Cardiac muscle cell (in vitro differentiated cells and primary cell): ENCODE measurements at regions not wholly inside any gene's neighbourhood (a gene's known extent, or its start where the extent isn't known, plus 50 kb on each side); places are given as distances from the start of the nearest gene placed in this dataset.

Source experiments
- DNase-seq, 2 donors: peaks; one replicate each; pipeline versions ENCODE4 v3.0.0 to v3.0.0-alpha.2; 2010 to 2017; ENCODE audit warnings: low read depth in 1 of 2, low spot score in 1 of 2
- H3K27ac ChIP-seq: fragments of 200-600 bp; sonication (generic); 2 replicates; pipeline ENCODE4 v1.5.1; 2016
- H3K27me3 ChIP-seq: fragments of 200-600 bp; sonication (generic); 2 replicates; pipeline ENCODE4 v1.6.0; 2016; ENCODE audit warnings: control low read depth
- H3K36me3 ChIP-seq: fragments of 200-600 bp; sonication (generic); 2 replicates; pipeline ENCODE4 v1.5.1; 2016; ENCODE audit warnings: control low read depth
- H3K4me1 ChIP-seq: fragments of 200-600 bp; sonication (generic); 2 replicates; pipeline ENCODE4 v1.8.1; 2017; ENCODE audit warnings: low read depth, mild to moderate bottlenecking, mixed run types
- H3K4me3 ChIP-seq: fragments of 200-600 bp; sonication (generic); 2 replicates; pipeline ENCODE4 v1.5.1; 2016; ENCODE audit warnings: mild to moderate bottlenecking
- H3K9me3 ChIP-seq: fragments of 200-600 bp; sonication (generic); 2 replicates; pipeline ENCODE4 v1.5.1; 2017; ENCODE audit warnings: low read depth, mild to moderate bottlenecking, control low read depth
- TF ChIP-seq, protein P1 (sequence below): IDR thresholded peaks from 2 replicates; pipeline ENCODE4 v1.5.1; 2012; ENCODE audit warnings: low read depth, mild to moderate bottlenecking, low read length

DNA sequence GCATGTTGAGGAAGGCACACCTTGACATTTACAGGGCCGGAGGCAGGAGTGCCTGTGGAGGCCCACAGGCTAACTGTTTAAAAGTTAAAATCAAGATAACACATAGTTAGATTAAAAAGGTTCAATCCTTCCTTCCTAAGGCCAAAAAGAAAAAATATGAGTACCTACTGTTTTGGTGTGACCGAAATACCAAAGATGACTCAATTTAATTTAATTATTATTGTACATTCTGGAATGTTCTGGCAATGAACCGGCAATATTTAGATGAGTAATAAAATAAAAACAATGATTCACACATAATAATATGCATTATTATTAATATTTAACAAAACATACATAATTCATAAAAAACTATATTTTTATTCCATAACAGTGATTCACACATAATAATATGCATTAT is 136.8 kb upstream of the NTF3 start:
- H3K27me3 ChIP-seq: no peaks in the 10 kb centered on the region
- TF ChIP-seq, protein P1, sequence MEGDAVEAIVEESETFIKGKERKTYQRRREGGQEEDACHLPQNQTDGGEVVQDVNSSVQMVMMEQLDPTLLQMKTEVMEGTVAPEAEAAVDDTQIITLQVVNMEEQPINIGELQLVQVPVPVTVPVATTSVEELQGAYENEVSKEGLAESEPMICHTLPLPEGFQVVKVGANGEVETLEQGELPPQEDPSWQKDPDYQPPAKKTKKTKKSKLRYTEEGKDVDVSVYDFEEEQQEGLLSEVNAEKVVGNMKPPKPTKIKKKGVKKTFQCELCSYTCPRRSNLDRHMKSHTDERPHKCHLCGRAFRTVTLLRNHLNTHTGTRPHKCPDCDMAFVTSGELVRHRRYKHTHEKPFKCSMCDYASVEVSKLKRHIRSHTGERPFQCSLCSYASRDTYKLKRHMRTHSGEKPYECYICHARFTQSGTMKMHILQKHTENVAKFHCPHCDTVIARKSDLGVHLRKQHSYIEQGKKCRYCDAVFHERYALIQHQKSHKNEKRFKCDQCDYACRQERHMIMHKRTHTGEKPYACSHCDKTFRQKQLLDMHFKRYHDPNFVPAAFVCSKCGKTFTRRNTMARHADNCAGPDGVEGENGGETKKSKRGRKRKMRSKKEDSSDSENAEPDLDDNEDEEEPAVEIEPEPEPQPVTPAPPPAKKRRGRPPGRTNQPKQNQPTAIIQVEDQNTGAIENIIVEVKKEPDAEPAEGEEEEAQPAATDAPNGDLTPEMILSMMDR: no peak
- H3K4me1 ChIP-seq: no peaks in the 10 kb centered on the region
- DNase-seq: no peak
- no peaks in the 10 kb centered on the region for H3K9me3 ChIP-seq
- no peak overlapping the region for H3K4me3 ChIP-seq
- no peak overlapping the region for H3K27ac ChIP-seq
- H3K36me3 ChIP-seq: no peaks in the 10 kb centered on the region

GRCh38 chr12:5295996-5296395 is 135.9 kb upstream of the NTF3 start:
- no peak overlapping the region for H3K4me3 ChIP-seq
- DNase-seq: no peak
- no peaks in the 10 kb centered on the region for H3K36me3 ChIP-seq
- no peaks in the 10 kb centered on the region for H3K9me3 ChIP-seq
- TF ChIP-seq, protein P1: no peak
- H3K27ac ChIP-seq: no peak overlapping the region
- no peaks in the 10 kb centered on the region for H3K27me3 ChIP-seq
- H3K4me1 ChIP-seq: no peaks in the 10 kb centered on the region

- H3K4me1 ChIP-seq: no peaks in the 10 kb centered on the region
- H3K36me3 ChIP-seq: no peaks in the 10 kb centered on the region
- DNase-seq: no peak
- H3K4me3 ChIP-seq: no peak overlapping the region
- TF ChIP-seq, protein P1: no peak
- no peak overlapping the region for H3K27ac ChIP-seq
- H3K9me3 ChIP-seq: no peaks in the 10 kb centered on the region
- H3K27me3 ChIP-seq: no peaks in the 10 kb centered on the region
These were observed 130.4 kb upstream of the NTF3 start for GRCh38 chr12:5301539-5301938.

GRCh38 chr12:5305425-5305824 is 126.5 kb upstream of the NTF3 start:
- TF ChIP-seq, protein P1: no peak
- H3K36me3 ChIP-seq: no peaks in the 10 kb centered on the region
- H3K4me1 ChIP-seq: no peaks in the 10 kb centered on the region
- H3K4me3 ChIP-seq: no peak overlapping the region
- no peak overlapping the region for H3K27ac ChIP-seq
- H3K27me3 ChIP-seq: no peaks in the 10 kb centered on the region
- H3K9me3 ChIP-seq: no peaks in the 10 kb centered on the region
- DNase-seq: no peak

DNA sequence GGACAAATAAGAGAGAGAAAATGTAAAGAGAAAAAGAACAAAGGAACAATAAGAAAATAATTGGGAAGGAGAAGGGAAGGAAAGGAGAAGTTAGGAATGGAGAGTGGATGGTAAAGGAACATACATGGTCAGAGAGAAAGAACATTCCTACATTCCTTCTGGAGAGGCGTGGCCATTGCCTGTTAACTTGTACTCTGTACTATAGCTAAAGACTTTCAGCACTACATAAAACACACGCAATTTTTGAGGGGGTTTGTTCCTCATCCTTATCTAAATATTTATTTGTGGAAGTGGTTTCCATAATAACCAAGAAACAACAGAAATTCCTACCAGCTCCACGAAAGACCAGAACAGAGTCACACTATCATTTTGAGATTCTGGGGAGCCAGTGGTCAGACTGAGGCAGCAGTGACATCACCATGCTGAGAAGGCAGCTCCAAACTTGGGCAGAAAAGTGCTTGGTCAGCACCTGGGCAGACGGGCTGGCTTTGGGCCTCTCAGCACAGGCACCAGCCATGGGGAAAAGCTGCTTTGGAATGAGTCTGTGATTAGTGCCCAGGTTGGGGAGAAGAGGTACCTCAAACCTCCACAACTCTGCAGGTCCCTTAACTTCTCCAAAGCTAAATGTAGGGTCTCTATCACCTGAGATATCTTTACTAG is 125.9 kb upstream of the NTF3 start:
- H3K4me3 ChIP-seq: no peak overlapping the region
- TF ChIP-seq, protein P1: no peak
- no peaks in the 10 kb centered on the region for H3K36me3 ChIP-seq
- H3K27me3 ChIP-seq: no peaks in the 10 kb centered on the region
- no peak for DNase-seq
- H3K9me3 ChIP-seq: no peaks in the 10 kb centered on the region
- no peak overlapping the region for H3K27ac ChIP-seq
- H3K4me1 ChIP-seq: no peaks in the 10 kb centered on the region

DNA sequence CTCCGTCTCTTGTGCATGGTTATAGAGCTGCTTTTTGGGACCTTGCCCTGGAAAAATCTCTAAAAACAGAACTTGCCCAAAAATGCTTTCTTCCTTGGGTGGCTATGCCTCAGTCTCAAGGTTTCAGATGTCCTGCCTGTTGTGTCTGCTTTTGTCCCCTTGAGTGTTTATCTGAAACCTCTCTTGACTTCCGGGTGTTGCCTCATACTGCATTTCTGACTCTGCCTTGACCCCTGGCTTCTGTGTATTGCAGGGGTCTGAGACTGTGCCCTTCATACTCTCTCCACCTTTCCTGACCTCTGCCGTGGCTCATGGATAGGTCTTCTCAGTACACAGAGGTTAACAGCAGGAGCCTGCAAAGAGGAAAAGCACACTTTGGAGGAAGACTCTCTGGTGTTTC is 124.8 kb upstream of the NTF3 start:
- Histone ChIP-seq H3K27me3 (no peaks in the 10 kb centered on the region), H3K4me3 (no peak overlapping the region), H3K9me3 (no peaks in the 10 kb centered on the region), H3K36me3 (no peaks in the 10 kb centered on the region), H3K4me1 (no peaks in the 10 kb centered on the region), H3K27ac (no peak overlapping the region)
- TF ChIP-seq, protein P1: no peak
- DNase-seq: peak in 1 of 2 donors; percentile 2
